Tibial nerve (tissue), 4 donors: ENCODE measurements at regions not wholly inside any gene's neighbourhood (a gene's known extent, or its start where the extent isn't known, plus 50 kb on each side); places are given as distances from the start of the nearest gene placed in this dataset.

Experiments
- EP300 ChIP-seq, 2 donors: sonication (generic); formaldehyde crosslinking; IDR thresholded peaks; one replicate each; pipeline ENCODE4 v1.6.1; 2017; ENCODE audit warnings: antibody characterized with exemption in 2 of 2, mild to moderate bottlenecking in 1 of 2
- POLR2A ChIP-seq, 2 donors: fragments of 450-650 bp; IDR thresholded peaks; one replicate each; pipeline ENCODE4 v1.6.1; 2017; ENCODE audit warnings: antibody characterized with exemption in 2 of 2, mild to moderate bottlenecking in 2 of 2, moderate library complexity in 2 of 2
- TF ChIP-seq, protein P1 (sequence below), 5 experiments: fragments of 200-600 bp in 3 of 5; fragments of 450-650 bp in 2 of 5; sonication (generic) in 3 of 5; IDR thresholded peaks; one replicate each; pipeline ENCODE4 v1.5.1; 2016 to 2019; ENCODE audit warnings: antibody characterized with exemption in 5 of 5, mild to moderate bottlenecking in 3 of 5, moderate library complexity in 2 of 5

DNA sequence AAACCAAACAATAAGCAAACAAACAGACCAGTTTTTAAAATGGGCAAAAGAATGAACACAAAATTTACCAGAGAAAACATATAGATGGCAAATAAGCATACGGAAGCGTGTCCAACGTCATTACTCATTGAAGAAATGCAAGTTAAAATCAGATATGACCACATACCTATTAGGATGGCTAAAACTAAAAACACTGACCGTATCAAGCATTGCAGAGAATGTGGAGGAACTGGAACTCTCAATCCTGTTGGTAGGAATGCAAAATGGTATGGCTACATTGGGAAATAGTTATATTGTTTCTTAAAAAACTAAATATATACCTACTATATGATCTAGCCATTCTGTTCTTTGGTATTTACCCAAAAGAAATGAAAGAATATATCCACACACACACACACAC lies 129.4 kb upstream of the ACO1 start:
- TF ChIP-seq POLR2A (IDR thresholded peaks at IDR 0.05) (no peak), EP300 (IDR thresholded peaks at IDR 0.05) (no peak)
- TF ChIP-seq, protein P1, sequence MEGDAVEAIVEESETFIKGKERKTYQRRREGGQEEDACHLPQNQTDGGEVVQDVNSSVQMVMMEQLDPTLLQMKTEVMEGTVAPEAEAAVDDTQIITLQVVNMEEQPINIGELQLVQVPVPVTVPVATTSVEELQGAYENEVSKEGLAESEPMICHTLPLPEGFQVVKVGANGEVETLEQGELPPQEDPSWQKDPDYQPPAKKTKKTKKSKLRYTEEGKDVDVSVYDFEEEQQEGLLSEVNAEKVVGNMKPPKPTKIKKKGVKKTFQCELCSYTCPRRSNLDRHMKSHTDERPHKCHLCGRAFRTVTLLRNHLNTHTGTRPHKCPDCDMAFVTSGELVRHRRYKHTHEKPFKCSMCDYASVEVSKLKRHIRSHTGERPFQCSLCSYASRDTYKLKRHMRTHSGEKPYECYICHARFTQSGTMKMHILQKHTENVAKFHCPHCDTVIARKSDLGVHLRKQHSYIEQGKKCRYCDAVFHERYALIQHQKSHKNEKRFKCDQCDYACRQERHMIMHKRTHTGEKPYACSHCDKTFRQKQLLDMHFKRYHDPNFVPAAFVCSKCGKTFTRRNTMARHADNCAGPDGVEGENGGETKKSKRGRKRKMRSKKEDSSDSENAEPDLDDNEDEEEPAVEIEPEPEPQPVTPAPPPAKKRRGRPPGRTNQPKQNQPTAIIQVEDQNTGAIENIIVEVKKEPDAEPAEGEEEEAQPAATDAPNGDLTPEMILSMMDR (IDR thresholded peaks at IDR 0.05) = no peak
